H1 (cell line): ENCODE measurements at regions not wholly inside any gene's neighbourhood (a gene's known extent, or its start where the extent isn't known, plus 50 kb on each side); places are given as distances from the start of the nearest gene placed in this dataset.

Source experiments
- CTCF ChIA-PET: fragments of 300-600 bp; sonication (Branson Sonifier 250); formaldehyde crosslinking; loops from one replicate; lab custom pipeline; 2021; ENCODE audit not compliant: partially characterized antibody; lab: Charles Lee
- POLR2A ChIA-PET: fragments of 300-600 bp; sonication (Branson Sonifier 250); formaldehyde crosslinking; loops from one replicate; lab custom pipeline; 2021; ENCODE audit warnings: inconsistent platforms; ENCODE audit not compliant: partially characterized antibody; lab: Charles Lee
- DNase-seq, 2 experiments: peaks; one replicate each; pipeline versions ENCODE4 v3.0.0 to v3.0.0-alpha.2; 2010 to 2022; ENCODE audit warnings: low spot score in 2 of 2, low read depth in 1 of 2, mixed read lengths in 1 of 2
- FAIRE-seq: peaks from 2 replicates; lab custom pipeline; 2011; peaks lifted over from hg19 to GRCh38; lab: Jason Lieb, UNC
- H2AFZ ChIP-seq: 2 replicates; pipeline ENCODE4 v1.8.1; 2012; ENCODE audit warnings: low read length, inconsistent platforms
- H2AK5ac ChIP-seq: 2 replicates; pipeline ENCODE4 v1.6.1; 2013; ENCODE audit warnings: low read depth, low read length
- H2BK120ac ChIP-seq: replicated peaks from 2 replicates; pipeline ENCODE3; 2013; ENCODE audit warnings: low read depth, low read length, inconsistent platforms
- H2BK12ac ChIP-seq: 2 replicates; pipeline ENCODE4 v1.6.1; 2013; ENCODE audit warnings: low read depth, low read length
- H2BK15ac ChIP-seq: 2 replicates; pipeline ENCODE4 v1.6.1; 2013; ENCODE audit warnings: low read length
- H2BK20ac ChIP-seq: 2 replicates; pipeline ENCODE4 v1.6.1; 2013; ENCODE audit warnings: low read length
- H2BK5ac ChIP-seq: 2 replicates; pipeline ENCODE4 v1.6.1; 2013; ENCODE audit warnings: low read depth, low read length
- H3K14ac ChIP-seq: 2 replicates; pipeline ENCODE4 v1.6.1; 2013; ENCODE audit warnings: inconsistent platforms; ENCODE audit not compliant: insufficient read length
- H3K18ac ChIP-seq: 2 replicates; pipeline ENCODE4 v1.6.1; 2013; ENCODE audit warnings: low read length; ENCODE audit errors: extremely low read depth
- H3K23ac ChIP-seq: 2 replicates; pipeline ENCODE4 v1.6.1; 2013; ENCODE audit warnings: inconsistent platforms; ENCODE audit not compliant: insufficient read length
- H3K23me2 ChIP-seq: 2 replicates; pipeline ENCODE4 v1.6.1; 2013; ENCODE audit warnings: low read depth, low read length
- H3K27ac ChIP-seq: 2 replicates; pipeline ENCODE4 v1.6.1; 2011; ENCODE audit warnings: low read depth, low read length, inconsistent platforms
- H3K27me3 ChIP-seq, 4 experiments: replicated peaks in 1 of 4; 1 replicate in 1 of 4; 2 replicates in 3 of 4; pipeline versions ENCODE4 v1.6.1 to v1.8.1; 2011 to 2013; ENCODE audit warnings: low read length in 3 of 4, mild to moderate bottlenecking in 3 of 4, inconsistent platforms in 2 of 4, mixed read lengths in 2 of 4, moderate library complexity in 1 of 4; ENCODE audit not compliant: control insufficient read depth in 3 of 4, insufficient read depth in 3 of 4; ENCODE audit errors: extremely low read depth in 1 of 4
- H3K36me3 ChIP-seq, 4 experiments: 2 replicates each; pipeline versions ENCODE4 v1.6.1 to v1.8.1; 2011 to 2013; ENCODE audit warnings: mild to moderate bottlenecking in 4 of 4, low read length in 3 of 4, moderate library complexity in 2 of 4, control low read depth in 1 of 4, inconsistent platforms in 1 of 4; ENCODE audit not compliant: insufficient read depth in 4 of 4, control insufficient read depth in 2 of 4
- H3K4ac ChIP-seq: replicated peaks from 2 replicates; pipeline ENCODE3; 2013; ENCODE audit warnings: low read length, low read depth, mixed read lengths, inconsistent platforms; ENCODE audit not compliant: insufficient read length
- H3K4me1 ChIP-seq, 4 experiments: replicated peaks in 1 of 4; 1 replicate in 1 of 4; 2 replicates in 3 of 4; pipeline versions ENCODE4 v1.6.1 to v1.8.1; 2011 to 2013; ENCODE audit warnings: low read length in 3 of 4, inconsistent platforms in 2 of 4, mixed read lengths in 1 of 4; ENCODE audit not compliant: insufficient read depth in 4 of 4, control insufficient read depth in 3 of 4
- H3K4me2 ChIP-seq, 2 experiments: 2 replicates each; pipeline versions ENCODE4 v1.6.1 to v1.8.1; 2011 to 2013; ENCODE audit warnings: low read depth in 2 of 2, low read length in 2 of 2, control low read depth in 1 of 2, inconsistent platforms in 1 of 2, mild to moderate bottlenecking in 1 of 2; ENCODE audit not compliant: insufficient read depth in 1 of 2
- H3K4me3 ChIP-seq, 4 experiments: fragments of 200-600, 300-600 bp in 1 of 4; sonication (generic), shearing (Covaris generic), sonication (Bioruptor Twin) in 1 of 4; 2 replicates each; pipeline versions ENCODE4 v1.5.1 to v1.8.1; 2011 to 2016; ENCODE audit warnings: low read length in 4 of 4, low read depth in 3 of 4, control low read depth in 2 of 4, inconsistent platforms in 2 of 4, mild to moderate bottlenecking in 2 of 4, mixed read lengths in 1 of 4, moderate library complexity in 1 of 4; ENCODE audit not compliant: insufficient read depth in 2 of 4; ENCODE audit errors: extremely low read depth in 1 of 4
- H3K56ac ChIP-seq: replicated peaks from 2 replicates; pipeline ENCODE3; 2013; ENCODE audit warnings: low read depth, mild to moderate bottlenecking, mixed read lengths, low read length, inconsistent platforms; ENCODE audit not compliant: insufficient read length
- H3K79me1 ChIP-seq: 2 replicates; pipeline ENCODE4 v1.6.1; 2013; ENCODE audit warnings: low read depth, low read length, control low read depth
- H3K79me2 ChIP-seq, 2 experiments: 2 replicates each; pipeline versions ENCODE4 v1.6.1 to v1.8.1; 2012 to 2013; ENCODE audit warnings: low read length in 2 of 2, mild to moderate bottlenecking in 2 of 2, inconsistent platforms in 1 of 2; ENCODE audit not compliant: insufficient read depth in 2 of 2, control insufficient read depth in 1 of 2
- H3K9ac ChIP-seq, 4 experiments: replicated peaks in 1 of 4; 1 replicate in 1 of 4; 2 replicates in 3 of 4; pipeline versions ENCODE4 v1.6.1 to v1.8.1; 2011 to 2013; ENCODE audit warnings: low read depth in 3 of 4, low read length in 3 of 4, control low read depth in 2 of 4, mild to moderate bottlenecking in 2 of 4, moderate library complexity in 2 of 4, inconsistent platforms in 1 of 4; ENCODE audit errors: extremely low read depth in 1 of 4
- H3K9me3 ChIP-seq, 2 experiments: 2 replicates each; pipeline versions ENCODE4 v1.6.1 to v1.8.1; 2012 to 2013; ENCODE audit warnings: mild to moderate bottlenecking in 2 of 2, moderate library complexity in 2 of 2, control low read depth in 1 of 2, inconsistent platforms in 1 of 2, low read depth in 1 of 2, low read length in 1 of 2, mixed read lengths in 1 of 2; ENCODE audit not compliant: insufficient read depth in 2 of 2
- H4K20me1 ChIP-seq, 2 experiments: replicated peaks in 1 of 2; 2 replicates each; pipeline versions ENCODE3 to v1.8.1; 2011 to 2013; ENCODE audit warnings: inconsistent platforms in 2 of 2, low read length in 2 of 2, mild to moderate bottlenecking in 1 of 2; ENCODE audit not compliant: insufficient read depth in 2 of 2, control insufficient read depth in 1 of 2
- H4K5ac ChIP-seq: 2 replicates; pipeline ENCODE4 v1.6.1; 2013; ENCODE audit warnings: low read length, low read depth, mixed read lengths, inconsistent platforms; ENCODE audit not compliant: insufficient read length
- H4K8ac ChIP-seq: 2 replicates; pipeline ENCODE4 v1.8.0; 2013; ENCODE audit warnings: mild to moderate bottlenecking, moderate library complexity, low read length, inconsistent platforms; ENCODE audit not compliant: insufficient read depth; ENCODE audit errors: extremely low read depth
- H4K91ac ChIP-seq: replicated peaks from 2 replicates; pipeline ENCODE3; 2013; ENCODE audit warnings: low read length, mixed read lengths, inconsistent platforms; ENCODE audit not compliant: insufficient read length
- ATF3 ChIP-seq: IDR thresholded peaks from 2 replicates; pipeline ENCODE4 v1.6.1; 2011; ENCODE audit warnings: low read depth, mild to moderate bottlenecking, low read length; ENCODE audit not compliant: insufficient read depth
- CTBP2 ChIP-seq: IDR thresholded peaks from 2 replicates; pipeline ENCODE4 v1.7.0; 2011; ENCODE audit warnings: borderline replicate concordance, mild to moderate bottlenecking, moderate library complexity, mixed read lengths, low read length; ENCODE audit not compliant: insufficient read depth, insufficient read length
- EP300 ChIP-seq, 2 experiments: IDR thresholded peaks; 1 replicate in 1 of 2; 2 replicates in 1 of 2; pipeline ENCODE4 v1.6.1; 2011 to 2012; ENCODE audit warnings: low read depth in 2 of 2, low read length in 2 of 2, mild to moderate bottlenecking in 2 of 2, borderline replicate concordance in 1 of 2, inconsistent platforms in 1 of 2, moderate library complexity in 1 of 2
- FOSL1 ChIP-seq: IDR thresholded peaks from 2 replicates; pipeline ENCODE4 v1.6.1; 2011; ENCODE audit warnings: mild to moderate bottlenecking, low read depth, low read length, moderate library complexity; ENCODE audit not compliant: insufficient read depth
- GTF2F1 ChIP-seq: IDR thresholded peaks from 2 replicates; pipeline ENCODE4 v1.6.1; 2012; ENCODE audit warnings: low read depth, low read length, improper control_type of control experiment, borderline replicate concordance
- KDM1A ChIP-seq: fragments of 200-600, 300-600 bp; sonication (generic); IDR thresholded peaks from 2 replicates; pipeline ENCODE4 v1.7.1; 2016; ENCODE audit warnings: mild to moderate bottlenecking, low read length, borderline replicate concordance
- KDM4A ChIP-seq: IDR thresholded peaks from one replicate; pipeline ENCODE4 v1.7.1; 2012; ENCODE audit warnings: low read depth, mild to moderate bottlenecking, moderate library complexity, low read length, inconsistent platforms; ENCODE audit not compliant: severe bottlenecking
- NANOG ChIP-seq: IDR thresholded peaks from 2 replicates; pipeline ENCODE4 v1.6.1; 2011; ENCODE audit warnings: low read length, low read depth, mild to moderate bottlenecking, inconsistent platforms; ENCODE audit not compliant: insufficient read depth, poor library complexity, severe bottlenecking
- NRF1 ChIP-seq: IDR thresholded peaks from 2 replicates; pipeline ENCODE4 v1.6.1; 2011; ENCODE audit warnings: mild to moderate bottlenecking, low read depth, low read length, improper control_type of control experiment
- PHF8 ChIP-seq: fragments of 200-600 bp; sonication (generic); conservative IDR thresholded peaks from 2 replicates; pipeline ENCODE4 v1.7.1; 2012; ENCODE audit warnings: low read depth, mild to moderate bottlenecking, inconsistent platforms, low read length, moderate library complexity
- POU5F1 ChIP-seq: IDR thresholded peaks from 2 replicates; pipeline ENCODE4 v1.6.1; 2011; ENCODE audit warnings: low read depth, mild to moderate bottlenecking, low read length, moderate library complexity
- RAD21 ChIP-seq, 2 experiments: IDR thresholded peaks in 1 of 2; conservative IDR thresholded peaks in 1 of 2; 2 replicates each; pipeline ENCODE4 v1.6.1; 2011; ENCODE audit warnings: low read depth in 2 of 2, low read length in 2 of 2, improper control_type of control experiment in 1 of 2, inconsistent platforms in 1 of 2, mild to moderate bottlenecking in 1 of 2, moderate library complexity in 1 of 2
- TEAD4 ChIP-seq: IDR thresholded peaks from 2 replicates; pipeline ENCODE4 v1.6.1; 2012; ENCODE audit warnings: low read depth, low read length, inconsistent platforms, mixed read lengths
- YY1 ChIP-seq: IDR thresholded peaks from 2 replicates; pipeline ENCODE4 v1.6.1; 2011; ENCODE audit warnings: low read depth, mild to moderate bottlenecking, low read length
- WGBS, 2 experiments: shearing (Covaris generic) in 1 of 2; methylation state at CpG; one replicate each; pipeline versions ENCODE4 v1.1.6 to v1.1.7; 2013 to 2015; ENCODE audit warnings: low lambda C conversion rate in 2 of 2, mixed read lengths in 2 of 2, inconsistent platforms in 1 of 2, low coverage in 1 of 2, missing lambda C conversion rate in 1 of 2; ENCODE audit not compliant: insufficient replicate concordance in 2 of 2, insufficient coverage in 1 of 2, insufficient read length in 1 of 2; ENCODE audit errors: extremely low coverage in 1 of 2, missing lambda C conversion rate in 1 of 2; 5-methylcytosine and 5-hydroxymethylcytosine counted together

GRCh38 chr1:199176713-199177112, 537.9 kb downstream of the PTPRC start:
- Histone ChIP-seq H3K79me2 (no peaks in the 10 kb centered on the region), H3K79me1 (no peaks in the 10 kb centered on the region), H3K9ac (no peak overlapping the region), H4K8ac (no peak overlapping the region), H3K4me3 (no peak overlapping the region), H3K18ac (no peak overlapping the region), H2AFZ (no peak overlapping the region), H2BK120ac (no peak overlapping the region), H3K4ac (no peak overlapping the region), H2BK15ac (no peak overlapping the region), H3K27ac (no peak overlapping the region), H2AK5ac (no peak overlapping the region), H3K23ac (no peak overlapping the region), H3K14ac (no peak overlapping the region), H3K56ac (no peak overlapping the region), H4K5ac (no peak overlapping the region), H3K27me3 (no peaks in the 10 kb centered on the region), H2BK12ac (no peak overlapping the region), H2BK5ac (no peak overlapping the region), H3K4me2 (no peak overlapping the region), H3K9me3 (no peaks in the 10 kb centered on the region), H3K4me1 (no peaks in the 10 kb centered on the region), H3K23me2 (no peaks in the 10 kb centered on the region), H4K91ac (no peak overlapping the region), H4K20me1 (no peaks in the 10 kb centered on the region), H2BK20ac (no peak overlapping the region), H3K36me3 (no peaks in the 10 kb centered on the region)
- 87% methylated on average over 5 of the region's 5 CpGs; no CpG with 5 or more reads in 1 of the 2 experiments for WGBS, 2 experiments
- no peak for DNase-seq
- ChIA-PET CTCF (no interaction called here), POLR2A (no interaction called here)
- FAIRE-seq: no peak
- TF ChIP-seq KDM1A (no peak), KDM4A (no peak), FOSL1 (no peak), POU5F1 (no peak), TEAD4 (no peak), EP300 (IDR thresholded peaks at IDR 0.05; ENCODE audit: borderline replicate concordance in 1 of 2, low read depth in 2 of 2, low read length in 2 of 2) (no peak), ATF3 (no peak), NANOG (no peak), YY1 (no peak), CTBP2 (no peak), NRF1 (no peak), RAD21 (IDR thresholded peaks at IDR 0.05 in 1 of 2, conservative IDR thresholded peaks at IDR 0.05 in 1 of 2; ENCODE audit: low read depth in 2 of 2, low read length in 2 of 2) (no peak), PHF8 (no peak), GTF2F1 (no peak)
